ENCODE measurements at regions not wholly inside any gene's neighbourhood (a gene's known extent, or its start where the extent isn't known, plus 50 kb on each side); places are given as distances from the start of the nearest gene placed in this dataset.

GRCh38 chr22:49663311-49663711, 164.4 kb downstream of the BRD1 start:
- H3K9me3 ChIP-seq (ENCODE audit: control insufficient read depth in 5 of 5, low read length in 5 of 5): no peaks in the 10 kb centered on the region
- peaks cover 0 to 45% (median 3%) of the 10 kb centered on the region in 5 donors for H3K4me1 ChIP-seq (ENCODE audit: control insufficient read depth in 5 of 5, insufficient read depth in 5 of 5, low read length in 5 of 5)
- H3K36me3 ChIP-seq (ENCODE audit: control insufficient read depth in 5 of 5, insufficient read depth in 5 of 5, low read length in 5 of 5): no peaks in the 10 kb centered on the region
- H3K4me3 ChIP-seq (ENCODE audit: low read depth in 1 of 5, low read length in 5 of 5): no peak overlapping the region
- peaks cover 0 to 32% (median 15%) of the 10 kb centered on the region in 5 donors for H3K27me3 ChIP-seq (ENCODE audit: control insufficient read depth in 5 of 5, insufficient read depth in 4 of 5, low read length in 5 of 5)
- no peak overlapping the region for H3K9ac ChIP-seq (ENCODE audit: low read length in 5 of 5)
- H3K27ac ChIP-seq (ENCODE audit: low read depth, low read length): no peak overlapping the region

- Histone ChIP-seq H3K4me3 (ENCODE audit: low read depth in 1 of 5, low read length in 5 of 5) (no peak overlapping the region), H3K36me3 (ENCODE audit: control insufficient read depth in 5 of 5, insufficient read depth in 5 of 5, low read length in 5 of 5) (no peaks in the 10 kb centered on the region), H3K9ac (ENCODE audit: low read length in 5 of 5) (no peak overlapping the region), H3K27ac (ENCODE audit: low read depth, low read length) (no peak overlapping the region), H3K4me1 (ENCODE audit: control insufficient read depth in 5 of 5, insufficient read depth in 5 of 5, low read length in 5 of 5) (peaks cover 2 to 51% (median 4%) of the 10 kb centered on the region in 5 donors), H3K27me3 (ENCODE audit: control insufficient read depth in 5 of 5, insufficient read depth in 4 of 5, low read length in 5 of 5) (peaks cover 0 to 36% (median 16%) of the 10 kb centered on the region in 5 donors), H3K9me3 (ENCODE audit: control insufficient read depth in 5 of 5, low read length in 5 of 5) (no peaks in the 10 kb centered on the region)
Measured at GRCh38 chr22:49662681-49663080, 165.0 kb downstream of the BRD1 start.

- Histone ChIP-seq H3K9me3 (ENCODE audit: control insufficient read depth in 5 of 5, low read length in 5 of 5) (no peaks in the 10 kb centered on the region), H3K4me3 (ENCODE audit: low read depth in 1 of 5, low read length in 5 of 5) (no peak overlapping the region), H3K4me1 (ENCODE audit: control insufficient read depth in 5 of 5, insufficient read depth in 5 of 5, low read length in 5 of 5) (peaks cover 0 to 46% (median 11%) of the 10 kb centered on the region in 5 donors), H3K9ac (ENCODE audit: low read length in 5 of 5) (no peak overlapping the region), H3K27me3 (ENCODE audit: control insufficient read depth in 5 of 5, insufficient read depth in 4 of 5, low read length in 5 of 5) (peaks cover 0 to 37% (median 16%) of the 10 kb centered on the region in 5 donors), H3K36me3 (ENCODE audit: control insufficient read depth in 5 of 5, insufficient read depth in 5 of 5, low read length in 5 of 5) (no peaks in the 10 kb centered on the region), H3K27ac (ENCODE audit: low read depth, low read length) (no peak overlapping the region)
Measured at GRCh38 chr22:49660794-49661781, 166.6 kb downstream of the BRD1 start.

- Histone ChIP-seq H3K4me1 (ENCODE audit: control insufficient read depth in 5 of 5, insufficient read depth in 5 of 5, low read length in 5 of 5) (peaks cover 0 to 53% (median 17%) of the 10 kb centered on the region in 5 donors), H3K36me3 (ENCODE audit: control insufficient read depth in 5 of 5, insufficient read depth in 5 of 5, low read length in 5 of 5) (no peaks in the 10 kb centered on the region), H3K9me3 (ENCODE audit: control insufficient read depth in 5 of 5, low read length in 5 of 5) (no peaks in the 10 kb centered on the region), H3K27me3 (ENCODE audit: control insufficient read depth in 5 of 5, insufficient read depth in 4 of 5, low read length in 5 of 5) (peaks cover 0 to 36% (median 16%) of the 10 kb centered on the region in 5 donors), H3K4me3 (ENCODE audit: low read depth in 1 of 5, low read length in 5 of 5) (no peak overlapping the region), H3K9ac (ENCODE audit: low read length in 5 of 5) (no peak overlapping the region), H3K27ac (ENCODE audit: low read depth, low read length) (no peak overlapping the region)
Measured at GRCh38 chr22:49660321-49660720, 167.4 kb downstream of the BRD1 start.

GRCh38 chr22:49659924-49660315, 167.8 kb downstream of the BRD1 start:
- Histone ChIP-seq H3K36me3 (ENCODE audit: control insufficient read depth in 5 of 5, insufficient read depth in 5 of 5, low read length in 5 of 5) (no peaks in the 10 kb centered on the region), H3K4me3 (ENCODE audit: low read depth in 1 of 5, low read length in 5 of 5) (no peak overlapping the region), H3K27ac (ENCODE audit: low read depth, low read length) (peak overlapping the region; percentile 41), H3K27me3 (ENCODE audit: control insufficient read depth in 5 of 5, insufficient read depth in 4 of 5, low read length in 5 of 5) (peaks cover 0 to 35% (median 13%) of the 10 kb centered on the region in 5 donors), H3K4me1 (ENCODE audit: control insufficient read depth in 5 of 5, insufficient read depth in 5 of 5, low read length in 5 of 5) (peaks cover 0 to 54% (median 17%) of the 10 kb centered on the region in 5 donors), H3K9me3 (ENCODE audit: control insufficient read depth in 5 of 5, low read length in 5 of 5) (no peaks in the 10 kb centered on the region), H3K9ac (ENCODE audit: low read length in 5 of 5) (no peak overlapping the region)

- no peak overlapping the region for H3K9ac ChIP-seq (ENCODE audit: low read length in 5 of 5)
- H3K4me3 ChIP-seq (ENCODE audit: low read depth in 1 of 5, low read length in 5 of 5): no peak overlapping the region
- H3K4me1 ChIP-seq (ENCODE audit: control insufficient read depth in 5 of 5, insufficient read depth in 5 of 5, low read length in 5 of 5): peaks cover 0 to 49% (median 17%) of the 10 kb centered on the region in 5 donors
- peaks cover 0 to 30% (median 11%) of the 10 kb centered on the region in 5 donors for H3K27me3 ChIP-seq (ENCODE audit: control insufficient read depth in 5 of 5, insufficient read depth in 4 of 5, low read length in 5 of 5)
- H3K9me3 ChIP-seq (ENCODE audit: control insufficient read depth in 5 of 5, low read length in 5 of 5): no peaks in the 10 kb centered on the region
- no peaks in the 10 kb centered on the region for H3K36me3 ChIP-seq (ENCODE audit: control insufficient read depth in 5 of 5, insufficient read depth in 5 of 5, low read length in 5 of 5)
- H3K27ac ChIP-seq (ENCODE audit: low read depth, low read length): peak overlapping the region; percentile 41
Measured at GRCh38 chr22:49659281-49659923, 168.3 kb downstream of the BRD1 start.

- Histone ChIP-seq H3K4me1 (ENCODE audit: control insufficient read depth in 5 of 5, insufficient read depth in 5 of 5, low read length in 5 of 5) (peaks cover 0 to 46% (median 17%) of the 10 kb centered on the region in 5 donors), H3K27me3 (ENCODE audit: control insufficient read depth in 5 of 5, insufficient read depth in 4 of 5, low read length in 5 of 5) (peaks cover 0 to 26% (median 10%) of the 10 kb centered on the region in 5 donors), H3K9ac (ENCODE audit: low read length in 5 of 5) (no peak overlapping the region), H3K9me3 (ENCODE audit: control insufficient read depth in 5 of 5, low read length in 5 of 5) (no peaks in the 10 kb centered on the region), H3K4me3 (ENCODE audit: low read depth in 1 of 5, low read length in 5 of 5) (no peak overlapping the region), H3K27ac (ENCODE audit: low read depth, low read length) (peak overlapping the region; percentile 74), H3K36me3 (ENCODE audit: control insufficient read depth in 5 of 5, insufficient read depth in 5 of 5, low read length in 5 of 5) (no peaks in the 10 kb centered on the region)
Measured at GRCh38 chr22:49658902-49659280, 168.8 kb downstream of the BRD1 start.

GRCh38 chr22:49657974-49658590, 169.6 kb downstream of the BRD1 start:
- Histone ChIP-seq H3K4me1 (ENCODE audit: control insufficient read depth in 5 of 5, insufficient read depth in 5 of 5, low read length in 5 of 5) (peaks cover 0 to 46% (median 17%) of the 10 kb centered on the region in 5 donors), H3K4me3 (ENCODE audit: low read depth in 1 of 5, low read length in 5 of 5) (peak overlapping the region in 4 of 5 donors; percentile 17 to 70 (median 70)), H3K36me3 (ENCODE audit: control insufficient read depth in 5 of 5, insufficient read depth in 5 of 5, low read length in 5 of 5) (no peaks in the 10 kb centered on the region), H3K9me3 (ENCODE audit: control insufficient read depth in 5 of 5, low read length in 5 of 5) (no peaks in the 10 kb centered on the region), H3K9ac (ENCODE audit: low read length in 5 of 5) (peak overlapping the region in 2 of 5 donors; percentile 59), H3K27ac (ENCODE audit: low read depth, low read length) (peak overlapping the region; percentile 74), H3K27me3 (ENCODE audit: control insufficient read depth in 5 of 5, insufficient read depth in 4 of 5, low read length in 5 of 5) (peaks cover 0 to 24% (median 6%) of the 10 kb centered on the region in 5 donors)

GRCh38 chr22:49657275-49657973, 170.2 kb downstream of the BRD1 start:
- H3K27me3 ChIP-seq (ENCODE audit: control insufficient read depth in 5 of 5, insufficient read depth in 4 of 5, low read length in 5 of 5): peaks cover 0 to 18% (median 6%) of the 10 kb centered on the region in 5 donors
- no peaks in the 10 kb centered on the region for H3K36me3 ChIP-seq (ENCODE audit: control insufficient read depth in 5 of 5, insufficient read depth in 5 of 5, low read length in 5 of 5)
- H3K4me3 ChIP-seq (ENCODE audit: low read depth in 1 of 5, low read length in 5 of 5): peak overlapping the region; percentile 54 to 70 (median 69)
- H3K27ac ChIP-seq (ENCODE audit: low read depth, low read length): peak overlapping the region; percentile 74
- H3K9ac ChIP-seq (ENCODE audit: low read length in 5 of 5): peak overlapping the region in 4 of 5 donors; percentile 47 to 81 (median 70)
- H3K9me3 ChIP-seq (ENCODE audit: control insufficient read depth in 5 of 5, low read length in 5 of 5): no peaks in the 10 kb centered on the region
- peaks cover 0 to 46% (median 17%) of the 10 kb centered on the region in 5 donors for H3K4me1 ChIP-seq (ENCODE audit: control insufficient read depth in 5 of 5, insufficient read depth in 5 of 5, low read length in 5 of 5)
